Peyer's patch (tissue), 4 donors: ENCODE measurements at regions not wholly inside any gene's neighbourhood (a gene's known extent, or its start where the extent isn't known, plus 50 kb on each side); places are given as distances from the start of the nearest gene placed in this dataset.

ENCODE experiments used
- DNase-seq, 3 donors: peaks; one replicate each; pipeline ENCODE4 v3.0.0-alpha.2; 2017 to 2019
- H3K27ac ChIP-seq, 4 donors: fragments of 200-600 bp; sonication (generic); one replicate each; pipeline ENCODE4 v1.5.1; 2016 to 2019
- H3K27me3 ChIP-seq, 2 donors: fragments of 200-600 bp; sonication (generic); one replicate each; pipeline ENCODE4 v1.5.1; 2019
- H3K36me3 ChIP-seq, 3 donors: fragments of 200-600 bp; sonication (generic); one replicate each; pipeline ENCODE4 v1.5.1; 2016 to 2019
- H3K4me1 ChIP-seq, 4 donors: fragments of 200-600 bp; sonication (generic); one replicate each; pipeline ENCODE4 v1.5.1; 2016 to 2019
- H3K4me3 ChIP-seq, 4 donors: fragments of 200-600 bp; sonication (generic); 1 replicate in 3 of 4; 2 replicates in 1 of 4; pipeline ENCODE4 v1.5.1; 2016 to 2019; ENCODE audit warnings: mild to moderate bottlenecking in 1 of 4
- H3K9me3 ChIP-seq, 4 donors: fragments of 200-600 bp; sonication (generic); one replicate each; pipeline ENCODE4 v1.5.1; 2016 to 2019; ENCODE audit warnings: mild to moderate bottlenecking in 1 of 4
- CTCF ChIP-seq, 6 experiments: fragments of 450-650 bp in 4 of 6; fragments of 200-600 bp in 2 of 6; sonication (generic) in 1 of 6; IDR thresholded peaks; one replicate each; pipeline ENCODE4 v1.5.1; 2017 to 2019; ENCODE audit warnings: antibody characterized with exemption in 6 of 6, mild to moderate bottlenecking in 3 of 6, moderate library complexity in 1 of 6
- POLR2A ChIP-seq, 2 donors: fragments of 450-650 bp; IDR thresholded peaks; one replicate each; pipeline ENCODE4 v1.5.1; 2017; ENCODE audit warnings: antibody characterized with exemption in 2 of 2, mild to moderate bottlenecking in 2 of 2, moderate library complexity in 2 of 2

DNA sequence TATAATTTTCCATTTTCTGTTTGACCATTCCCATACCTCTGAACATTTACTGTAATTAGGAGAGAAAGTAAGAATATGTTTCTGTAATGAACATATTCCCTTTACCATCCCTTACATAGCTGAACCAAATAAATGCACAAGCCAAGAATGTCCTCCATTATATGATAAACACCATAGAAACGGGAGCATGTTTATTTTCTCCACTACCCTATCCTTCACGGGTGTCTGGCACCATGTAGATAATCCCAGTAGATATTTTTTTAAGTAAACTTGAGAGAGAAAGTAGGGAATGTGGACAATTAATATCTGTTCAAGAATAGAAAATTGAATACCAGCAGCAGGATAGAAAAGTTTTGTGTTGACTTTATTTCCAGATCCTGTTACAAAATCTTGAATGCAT lies 928.4 kb downstream of the EFNB2 start:
- no peak overlapping the region for H3K27ac ChIP-seq
- H3K4me1 ChIP-seq: no peaks in the 10 kb centered on the region
- H3K9me3 ChIP-seq: no peaks in the 10 kb centered on the region
- no peak overlapping the region for H3K4me3 ChIP-seq
- no peaks in the 10 kb centered on the region for H3K36me3 ChIP-seq
- no peak for DNase-seq
- H3K27me3 ChIP-seq: no peaks in the 10 kb centered on the region
- no peak for TF ChIP-seq CTCF (IDR thresholded peaks at IDR 0.05)

DNA sequence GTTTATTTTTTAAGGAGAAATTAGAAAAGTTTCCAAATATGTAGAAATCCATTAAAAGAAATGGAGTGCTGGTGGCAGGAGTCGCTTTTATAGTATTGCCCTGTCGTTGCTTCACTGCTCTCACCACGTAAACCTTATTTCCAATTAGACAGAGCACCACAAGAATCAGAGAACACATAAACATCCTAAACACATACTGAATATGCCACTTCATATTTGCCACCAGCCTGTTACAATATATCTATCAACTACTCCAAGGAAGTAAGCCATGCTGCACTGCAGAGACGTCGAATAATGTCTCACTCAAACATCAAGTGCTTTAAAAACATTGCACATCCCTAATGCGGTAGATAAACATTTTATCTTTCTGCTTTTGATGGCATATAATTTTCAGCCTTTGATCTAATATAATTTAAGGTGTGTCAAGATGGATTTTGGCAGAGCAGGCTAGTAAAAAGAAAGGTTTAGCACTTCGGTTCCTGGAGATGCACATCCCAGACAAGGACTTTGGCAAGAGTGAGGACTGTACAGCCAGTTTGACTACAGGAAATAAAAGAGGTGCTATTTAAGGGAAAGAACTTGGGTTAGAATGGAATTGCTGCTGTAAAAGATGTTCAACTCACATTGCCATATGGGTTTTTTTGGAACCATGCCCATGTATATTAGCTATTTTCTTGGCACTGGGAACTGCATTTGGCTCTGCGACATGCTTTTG lies 932.3 kb downstream of the EFNB2 start:
- TF ChIP-seq POLR2A (IDR thresholded peaks at IDR 0.05) (no peak), CTCF (IDR thresholded peaks at IDR 0.05) (no peak)
- Histone ChIP-seq H3K27me3 (no peaks in the 10 kb centered on the region), H3K36me3 (no peaks in the 10 kb centered on the region), H3K27ac (no peak overlapping the region), H3K9me3 (no peaks in the 10 kb centered on the region), H3K4me3 (no peak overlapping the region), H3K4me1 (no peaks in the 10 kb centered on the region)
- no peak for DNase-seq

- Histone ChIP-seq H3K27me3 (no peaks in the 10 kb centered on the region), H3K4me3 (no peak overlapping the region), H3K27ac (no peak overlapping the region), H3K9me3 (no peaks in the 10 kb centered on the region), H3K4me1 (no peaks in the 10 kb centered on the region), H3K36me3 (no peaks in the 10 kb centered on the region)
- DNase-seq: no peak
- no peak for TF ChIP-seq POLR2A (IDR thresholded peaks at IDR 0.05)
- TF ChIP-seq CTCF (IDR thresholded peaks at IDR 0.05): no peak
Measured at GRCh38 chr13:105599477-105600037, 935.9 kb downstream of the EFNB2 start.

DNA sequence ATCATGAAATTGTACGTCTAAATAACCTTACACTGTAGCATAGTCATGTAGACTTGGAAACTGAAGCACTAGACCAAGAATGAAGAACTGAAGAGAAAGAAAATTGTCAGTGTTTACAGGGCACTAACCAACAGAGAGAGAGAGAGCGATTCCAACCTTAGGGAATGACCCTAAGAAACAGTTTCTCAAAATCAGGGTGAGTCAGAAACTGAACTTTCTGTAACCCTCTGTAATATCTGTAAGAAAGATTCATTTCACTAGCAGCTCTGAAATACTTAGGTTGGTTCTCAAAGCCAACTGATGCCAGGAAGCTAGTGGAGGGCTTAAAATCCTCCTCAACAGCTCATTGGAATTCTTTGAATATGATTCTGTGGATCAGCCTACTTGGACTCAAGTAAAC lies 936.9 kb downstream of the EFNB2 start:
- Histone ChIP-seq H3K27me3 (no peaks in the 10 kb centered on the region), H3K27ac (no peak overlapping the region), H3K36me3 (no peaks in the 10 kb centered on the region), H3K4me3 (no peak overlapping the region), H3K4me1 (no peaks in the 10 kb centered on the region), H3K9me3 (no peaks in the 10 kb centered on the region)
- TF ChIP-seq POLR2A (IDR thresholded peaks at IDR 0.05) (no peak), CTCF (IDR thresholded peaks at IDR 0.05) (no peak)
- DNase-seq: no peak

GRCh38 chr13:105597573-105597972 lies 937.9 kb downstream of the EFNB2 start:
- Histone ChIP-seq H3K36me3 (no peaks in the 10 kb centered on the region), H3K4me1 (no peaks in the 10 kb centered on the region), H3K9me3 (no peaks in the 10 kb centered on the region), H3K4me3 (no peak overlapping the region), H3K27me3 (no peaks in the 10 kb centered on the region), H3K27ac (no peak overlapping the region)
- TF ChIP-seq CTCF (IDR thresholded peaks at IDR 0.05): no peak
- TF ChIP-seq POLR2A (IDR thresholded peaks at IDR 0.05): no peak
- no peak for DNase-seq
